ENCODE measurements at regions not wholly inside any gene's neighbourhood (a gene's known extent, or its start where the extent isn't known, plus 50 kb on each side); places are given as distances from the start of the nearest gene placed in this dataset.
"Not testable (repeated sequence)": the region's sequence is repeated elsewhere in the genome, so short reads cannot be mapped to it uniquely, and the experiment has no call there.

DNA sequence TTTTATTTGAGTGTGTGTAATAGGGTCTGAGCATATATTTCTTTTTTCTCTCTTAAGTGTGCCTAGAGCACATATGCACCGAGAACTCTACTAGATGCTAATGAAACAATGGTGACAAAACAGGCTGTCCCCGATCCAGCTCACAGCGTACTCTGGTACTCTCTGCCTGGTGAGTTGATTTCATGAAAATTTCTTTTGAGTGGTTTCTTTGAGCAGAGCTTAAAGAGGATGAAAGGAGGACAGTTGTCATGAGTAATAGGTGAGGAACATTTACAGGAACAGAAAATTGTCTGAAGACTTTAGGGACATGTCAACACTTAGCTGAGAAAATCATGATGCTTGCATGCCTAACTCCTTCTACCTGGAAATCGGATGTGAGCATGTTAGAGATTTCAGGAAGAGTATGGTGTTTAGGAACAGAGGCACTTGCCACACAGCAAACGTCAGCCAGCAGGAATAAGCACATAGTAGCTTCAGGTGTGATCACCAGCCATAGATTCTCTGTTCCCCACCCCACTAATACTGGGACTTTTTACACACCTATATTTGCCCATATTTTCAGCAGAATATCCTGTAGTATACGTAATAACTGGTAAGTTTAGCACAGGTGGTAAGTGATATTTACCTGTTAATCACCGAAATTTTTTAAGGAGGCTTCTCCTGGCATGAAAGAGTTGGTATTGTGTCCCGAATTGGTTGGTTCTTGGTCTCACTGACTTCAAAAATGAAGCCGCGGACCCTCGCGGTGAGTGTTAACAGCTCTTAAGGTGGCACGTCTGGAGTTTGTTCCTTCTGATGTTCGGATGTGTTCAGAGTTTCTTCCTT is 111.1 kb downstream of the ZNF330 start:
- TF ChIP-seq, protein P1, sequence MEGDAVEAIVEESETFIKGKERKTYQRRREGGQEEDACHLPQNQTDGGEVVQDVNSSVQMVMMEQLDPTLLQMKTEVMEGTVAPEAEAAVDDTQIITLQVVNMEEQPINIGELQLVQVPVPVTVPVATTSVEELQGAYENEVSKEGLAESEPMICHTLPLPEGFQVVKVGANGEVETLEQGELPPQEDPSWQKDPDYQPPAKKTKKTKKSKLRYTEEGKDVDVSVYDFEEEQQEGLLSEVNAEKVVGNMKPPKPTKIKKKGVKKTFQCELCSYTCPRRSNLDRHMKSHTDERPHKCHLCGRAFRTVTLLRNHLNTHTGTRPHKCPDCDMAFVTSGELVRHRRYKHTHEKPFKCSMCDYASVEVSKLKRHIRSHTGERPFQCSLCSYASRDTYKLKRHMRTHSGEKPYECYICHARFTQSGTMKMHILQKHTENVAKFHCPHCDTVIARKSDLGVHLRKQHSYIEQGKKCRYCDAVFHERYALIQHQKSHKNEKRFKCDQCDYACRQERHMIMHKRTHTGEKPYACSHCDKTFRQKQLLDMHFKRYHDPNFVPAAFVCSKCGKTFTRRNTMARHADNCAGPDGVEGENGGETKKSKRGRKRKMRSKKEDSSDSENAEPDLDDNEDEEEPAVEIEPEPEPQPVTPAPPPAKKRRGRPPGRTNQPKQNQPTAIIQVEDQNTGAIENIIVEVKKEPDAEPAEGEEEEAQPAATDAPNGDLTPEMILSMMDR (conservative IDR thresholded peaks at IDR 0.05; ENCODE audit: low read depth, low read length): no peak
- H3K4me3 ChIP-seq (ENCODE audit: low read length): no peak overlapping the region
- DNase-seq (ENCODE audit: low read depth): no peak

DNA sequence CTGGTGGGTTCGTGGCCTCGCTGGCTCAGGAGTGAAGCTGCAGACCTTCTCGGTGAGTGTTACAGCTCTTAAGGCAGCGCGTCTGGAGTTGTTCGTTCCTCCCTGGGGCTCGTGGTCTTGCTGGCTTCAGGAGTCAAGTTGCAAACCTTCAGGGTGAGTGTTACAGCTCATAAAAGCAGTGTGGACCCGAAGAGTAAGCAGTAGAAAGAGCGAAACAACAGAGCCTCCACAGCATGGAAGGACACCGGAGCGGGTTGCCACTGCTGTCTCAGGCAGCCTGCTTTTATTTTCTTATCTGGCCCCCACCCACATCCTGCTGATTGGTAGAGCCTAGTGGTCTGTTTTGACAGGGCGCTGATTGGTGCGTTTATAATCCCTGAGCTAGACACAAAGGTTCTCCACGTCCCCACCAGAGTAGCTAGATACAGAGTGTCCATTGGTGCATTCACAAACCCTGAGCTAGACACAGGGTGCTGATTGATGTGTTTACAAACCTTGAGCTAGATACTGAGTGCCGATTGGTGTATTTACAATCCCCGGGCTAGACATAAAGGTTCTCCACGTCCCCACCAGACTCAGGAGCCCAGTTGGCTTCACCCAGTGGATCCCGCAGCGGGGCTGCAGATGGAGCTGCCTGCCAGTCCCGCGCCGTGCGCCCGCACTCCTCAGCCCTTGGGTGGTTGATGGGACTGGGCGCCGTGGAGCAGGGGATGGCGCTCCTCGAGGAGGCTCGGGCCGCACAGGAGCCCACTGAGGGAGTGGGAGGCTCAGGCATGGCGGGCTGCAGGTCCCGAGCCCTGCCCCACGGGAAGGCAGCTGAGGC is 111.9 kb downstream of the ZNF330 start:
- peak overlapping the region; percentile 10 for H3K4me3 ChIP-seq (ENCODE audit: low read length)
- not testable (repeated sequence) for DNase-seq (ENCODE audit: low read depth)

DNA sequence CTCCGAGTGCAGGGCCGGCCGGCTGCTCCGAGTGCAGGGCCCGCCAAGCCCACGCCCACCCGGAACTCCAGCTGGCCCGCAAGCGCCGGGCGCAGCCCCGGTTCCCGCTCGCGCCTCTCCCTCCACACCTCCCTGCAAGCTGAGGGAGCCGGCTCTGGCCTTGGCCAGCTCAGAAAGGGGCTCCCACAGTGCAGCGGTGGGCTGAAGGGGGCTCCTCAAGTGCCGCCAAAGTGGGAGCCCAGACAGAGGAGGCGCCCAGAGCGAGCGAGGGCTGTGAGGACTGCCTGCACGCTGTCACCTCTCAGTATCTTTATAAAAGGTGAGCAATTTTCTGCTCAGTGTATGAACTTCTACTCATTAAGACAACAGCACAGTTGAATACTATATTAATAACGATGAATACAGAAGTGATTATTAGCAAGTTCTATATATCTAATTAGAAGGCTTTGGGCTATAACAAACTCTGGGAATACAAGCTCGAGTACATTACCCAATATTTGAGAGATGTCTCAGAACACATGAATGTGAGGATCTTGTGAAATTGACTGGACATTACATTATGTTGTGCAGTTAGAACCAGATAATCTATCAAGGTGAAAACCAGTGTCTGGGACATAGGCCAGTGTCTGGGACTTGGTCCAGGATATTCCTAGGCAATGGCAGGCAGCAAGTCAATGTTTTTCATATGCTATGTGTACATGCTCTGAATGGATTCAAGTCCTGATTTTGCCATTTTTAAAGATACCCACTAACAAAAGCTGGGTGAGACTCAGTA is 112.9 kb downstream of the ZNF330 start:
- H3K4me3 ChIP-seq (ENCODE audit: low read length): peak overlapping the region; percentile 32
- DNase-seq (ENCODE audit: low read depth): not testable (repeated sequence)

DNA sequence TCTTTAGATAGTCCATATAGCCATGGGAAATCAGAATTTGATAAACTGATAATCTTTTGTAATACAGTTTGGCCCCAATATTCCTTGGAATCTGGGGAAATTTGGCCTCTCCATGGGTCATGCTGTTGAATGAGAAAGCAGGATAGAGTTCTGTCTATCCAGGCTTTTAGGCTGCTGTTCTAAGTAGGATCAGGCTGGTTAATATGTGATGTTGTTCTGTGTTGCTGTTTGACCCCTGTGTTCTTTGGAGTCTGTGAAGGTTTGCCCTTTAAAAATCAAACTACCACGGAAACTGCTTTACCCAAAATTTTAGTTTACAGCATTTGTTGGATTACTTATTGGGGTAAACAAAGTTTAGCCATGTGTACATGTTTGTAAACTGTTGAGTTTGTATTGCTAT is 114.5 kb downstream of the ZNF330 start:
- TF ChIP-seq, protein P1 (conservative IDR thresholded peaks at IDR 0.05; ENCODE audit: low read depth, low read length): no peak
- no peak for DNase-seq (ENCODE audit: low read depth)
- H3K4me3 ChIP-seq (ENCODE audit: low read length): no peak overlapping the region

DNA sequence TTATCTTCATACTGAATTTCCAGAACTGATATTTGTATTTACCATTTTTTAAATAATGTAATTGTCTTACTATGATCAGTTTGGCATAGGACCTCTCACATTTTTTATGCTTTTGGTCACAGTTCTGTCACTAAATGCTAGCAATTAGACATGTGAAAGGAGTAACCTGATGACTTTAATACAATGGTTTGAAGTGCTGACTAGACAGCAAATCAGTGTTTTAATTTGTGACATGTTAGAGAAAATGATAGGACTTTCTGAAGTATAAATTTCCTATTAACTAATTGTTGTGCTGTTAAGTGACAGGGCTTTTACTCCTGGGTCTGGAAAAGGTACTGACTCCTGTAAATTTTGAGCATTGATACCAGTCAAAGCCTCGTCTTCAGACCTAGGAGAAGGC is 117.5 kb downstream of the ZNF330 start:
- TF ChIP-seq, protein P1 (conservative IDR thresholded peaks at IDR 0.05; ENCODE audit: low read depth, low read length): no peak
- DNase-seq (ENCODE audit: low read depth): no peak
- no peak overlapping the region for H3K4me3 ChIP-seq (ENCODE audit: low read length)

DNA sequence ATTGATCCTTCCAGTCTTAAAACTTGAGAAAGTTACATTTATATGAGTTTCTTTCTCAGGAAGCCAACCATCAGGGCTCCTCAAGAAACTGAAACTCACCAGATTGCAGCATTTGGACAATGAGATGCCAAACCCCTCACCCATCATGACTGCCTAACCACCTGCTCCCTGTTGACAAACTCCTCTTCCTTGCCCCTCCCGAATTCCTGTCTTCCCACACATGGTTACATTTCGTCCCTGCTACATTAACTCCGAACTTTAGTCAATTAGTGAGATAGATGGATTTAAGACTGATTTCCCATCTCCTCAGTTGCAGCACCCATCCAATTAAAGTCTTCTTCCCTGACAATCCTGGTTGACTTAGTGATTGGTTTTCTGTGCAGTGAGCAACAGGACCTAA is 118.7 kb downstream of the ZNF330 start:
- TF ChIP-seq, protein P1 (conservative IDR thresholded peaks at IDR 0.05; ENCODE audit: low read depth, low read length): no peak
- no peak overlapping the region for H3K4me3 ChIP-seq (ENCODE audit: low read length)
- DNase-seq (ENCODE audit: low read depth): no peak

DNA sequence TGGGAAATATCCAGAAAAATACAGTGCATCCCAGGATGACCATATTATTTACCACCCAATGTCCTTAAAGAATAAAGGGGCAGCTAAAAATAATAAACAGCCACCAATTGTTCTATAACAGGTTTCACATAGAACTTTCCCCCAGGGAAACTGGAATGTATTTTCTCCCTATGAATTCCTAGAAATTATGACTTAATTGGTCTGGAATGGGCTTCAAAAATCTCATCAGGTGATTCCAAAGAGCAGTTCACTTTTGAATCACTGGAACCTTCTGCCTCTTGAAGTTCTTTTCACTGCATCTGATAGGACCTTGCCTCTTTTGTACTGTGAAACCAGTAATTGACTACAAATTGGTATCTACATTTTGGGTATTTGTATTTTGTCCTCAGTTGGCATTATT is 119.3 kb downstream of the ZNF330 start:
- no peak for DNase-seq (ENCODE audit: low read depth)
- TF ChIP-seq, protein P1 (conservative IDR thresholded peaks at IDR 0.05; ENCODE audit: low read depth, low read length): no peak
- H3K4me3 ChIP-seq (ENCODE audit: low read length): no peak overlapping the region
